NT2/D1 (cell line): ENCODE measurements at regions not wholly inside any gene's neighbourhood (a gene's known extent, or its start where the extent isn't known, plus 50 kb on each side); places are given as distances from the start of the nearest gene placed in this dataset.

Experiments
- DNase-seq: peaks from one replicate; pipeline ENCODE4 v3.0.0-alpha.2; 2011; ENCODE audit warnings: low read depth, low spot score
- H3K27me3 ChIP-seq: 2 replicates; pipeline ENCODE4 v1.6.0; 2011; ENCODE audit warnings: mild to moderate bottlenecking; ENCODE audit not compliant: insufficient read length, insufficient read depth
- H3K36me3 ChIP-seq: 2 replicates; pipeline ENCODE4 v1.6.1; 2011; ENCODE audit warnings: mild to moderate bottlenecking, low read length, mixed read lengths; ENCODE audit not compliant: insufficient read depth, insufficient read length
- H3K4me1 ChIP-seq: 2 replicates; pipeline ENCODE4 v1.5.1; 2011; ENCODE audit not compliant: insufficient read depth, insufficient read length
- H3K4me3 ChIP-seq: 2 replicates; pipeline ENCODE4 v1.5.1; 2011; ENCODE audit warnings: low read depth; ENCODE audit not compliant: insufficient read length
- H3K9ac ChIP-seq: 2 replicates; pipeline ENCODE4 v1.6.0; 2011; ENCODE audit warnings: low read depth; ENCODE audit not compliant: insufficient read length
- H3K9me3 ChIP-seq: 2 replicates; pipeline ENCODE4 v1.5.1; 2011; ENCODE audit warnings: mild to moderate bottlenecking, low read length; ENCODE audit not compliant: insufficient read depth
- SUZ12 ChIP-seq: IDR thresholded peaks from 2 replicates; pipeline ENCODE4 v1.6.1; 2011; ENCODE audit not compliant: insufficient read length, insufficient read depth; ENCODE audit errors: extremely low read depth
- YY1 ChIP-seq: IDR thresholded peaks from 2 replicates; pipeline ENCODE4 v1.6.1; 2011; ENCODE audit not compliant: insufficient read length, insufficient read depth
- ZNF274 ChIP-seq: IDR thresholded peaks from 2 replicates; pipeline ENCODE4 v1.6.1; 2011; ENCODE audit warnings: mild to moderate bottlenecking, low read depth, low read length

GRCh38 chr12:130018614-130019013 is 114.8 kb upstream of the TMEM132D start:
- Histone ChIP-seq H3K36me3 (no peaks in the 10 kb centered on the region), H3K4me3 (no peak overlapping the region), H3K9me3 (no peaks in the 10 kb centered on the region), H3K27me3 (peaks cover 18% of the 10 kb centered on the region), H3K9ac (no peak overlapping the region), H3K4me1 (no peaks in the 10 kb centered on the region)
- no peak for DNase-seq
- no peak for TF ChIP-seq ZNF274

DNA sequence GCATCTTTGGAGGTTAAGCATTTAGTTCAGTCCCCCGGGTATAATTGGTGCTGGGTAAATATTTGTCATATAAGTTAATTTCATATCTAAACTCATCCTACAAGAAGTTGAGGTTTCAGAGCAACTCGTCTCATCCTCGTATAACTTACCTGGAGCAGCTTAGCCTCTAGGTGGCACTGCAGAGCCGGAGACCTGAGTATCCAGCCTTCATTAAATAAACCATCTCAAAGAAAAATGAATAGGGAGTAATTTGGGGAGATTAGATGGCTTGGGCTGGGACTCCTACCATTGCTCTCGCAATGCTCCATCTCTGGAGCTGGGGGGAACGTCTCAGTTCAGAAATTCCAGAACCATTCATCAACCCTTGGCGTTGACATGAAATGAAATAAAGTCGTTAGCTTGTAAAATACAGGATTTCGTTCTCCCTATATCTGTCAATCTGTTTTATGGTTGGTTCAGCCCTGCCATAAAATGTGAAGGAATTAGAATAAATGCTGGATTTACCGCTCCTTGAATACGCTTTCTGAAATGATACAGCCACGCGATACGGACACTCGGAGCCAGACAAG is 122.9 kb upstream of the TMEM132D start:
- H3K4me1 ChIP-seq, result no peaks in the 10 kb centered on the region
- TF ChIP-seq SUZ12 (no peak), ZNF274 (no peak), YY1 (no peak)
- DNase-seq, result peak; percentile 60

DNA sequence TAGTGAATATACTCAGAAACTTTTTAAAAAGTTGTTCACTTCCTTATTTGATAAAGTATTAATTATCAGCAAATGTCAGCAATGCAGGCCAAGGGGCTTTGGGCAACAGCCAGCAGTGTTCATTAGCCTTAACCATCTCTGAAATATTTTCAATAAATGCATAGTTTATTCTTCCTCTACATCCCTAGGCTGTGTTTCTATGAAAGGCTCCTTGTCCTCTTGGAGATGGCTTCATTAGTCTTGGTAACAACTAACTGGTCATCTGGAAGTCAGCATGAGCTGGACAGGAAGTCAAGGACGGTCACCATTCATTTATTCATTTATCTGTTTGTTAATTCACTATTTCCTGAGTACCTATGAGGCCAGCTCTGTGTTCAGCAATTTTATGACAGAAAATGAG is 124.0 kb upstream of the TMEM132D start:
- Histone ChIP-seq H3K4me1 (no peaks in the 10 kb centered on the region), H3K36me3 (no peaks in the 10 kb centered on the region), H3K27me3 (peaks cover 25% of the 10 kb centered on the region), H3K9me3 (no peaks in the 10 kb centered on the region), H3K9ac (no peak overlapping the region), H3K4me3 (no peak overlapping the region)
- TF ChIP-seq ZNF274 (no peak), YY1 (no peak), SUZ12 (no peak)
- DNase-seq, result no peak

More for the DNA sequence above, 122.9 kb upstream of the TMEM132D start:
- no peak overlapping the region for H3K4me3 ChIP-seq
- no peaks in the 10 kb centered on the region for H3K9me3 ChIP-seq
- no peak overlapping the region for H3K9ac ChIP-seq
- no peaks in the 10 kb centered on the region for H3K36me3 ChIP-seq
- H3K27me3 ChIP-seq, result peaks cover 25% of the 10 kb centered on the region

- no peak overlapping the region for H3K9ac ChIP-seq
- H3K27me3 ChIP-seq, result peaks cover 25% of the 10 kb centered on the region
- no peaks in the 10 kb centered on the region for H3K4me1 ChIP-seq
- H3K4me3 ChIP-seq, result no peak overlapping the region
- no peak for DNase-seq
- H3K9me3 ChIP-seq, result no peaks in the 10 kb centered on the region
- TF ChIP-seq ZNF274, result no peak
- no peak for TF ChIP-seq SUZ12
- no peak for TF ChIP-seq YY1
- no peaks in the 10 kb centered on the region for H3K36me3 ChIP-seq
Observed at GRCh38 chr12:130029151-130029550, 125.3 kb upstream of the TMEM132D start.

GRCh38 chr12:130031041-130031440 is 127.2 kb upstream of the TMEM132D start:
- DNase-seq, result no peak
- peaks cover 26% of the 10 kb centered on the region for H3K27me3 ChIP-seq

GRCh38 chr12:130031571-130032189 is 127.9 kb upstream of the TMEM132D start:
- no peaks in the 10 kb centered on the region for H3K4me1 ChIP-seq
- no peaks in the 10 kb centered on the region for H3K9me3 ChIP-seq
- TF ChIP-seq YY1 (no peak), SUZ12 (no peak), ZNF274 (no peak)
- no peak overlapping the region for H3K9ac ChIP-seq
- peaks cover 26% of the 10 kb centered on the region for H3K27me3 ChIP-seq
- no peaks in the 10 kb centered on the region for H3K36me3 ChIP-seq
- DNase-seq, result peak; percentile 67
- H3K4me3 ChIP-seq, result no peak overlapping the region

More at GRCh38 chr12:130031041-130031440, 127.2 kb upstream of the TMEM132D start:
- TF ChIP-seq YY1 (no peak), SUZ12 (no peak), ZNF274 (no peak)
- H3K4me3 ChIP-seq, result no peak overlapping the region
- H3K9ac ChIP-seq, result no peak overlapping the region
- H3K36me3 ChIP-seq, result no peaks in the 10 kb centered on the region
- H3K9me3 ChIP-seq, result no peaks in the 10 kb centered on the region
- H3K4me1 ChIP-seq, result no peaks in the 10 kb centered on the region

- DNase-seq, result peak; percentile 39
- no peak for TF ChIP-seq YY1
- TF ChIP-seq ZNF274, result no peak
- TF ChIP-seq SUZ12, result no peak
- H3K9me3 ChIP-seq, result no peaks in the 10 kb centered on the region
- H3K4me3 ChIP-seq, result no peak overlapping the region
- peaks cover 13% of the 10 kb centered on the region for H3K4me1 ChIP-seq
- H3K9ac ChIP-seq, result no peak overlapping the region
- peaks cover 63% of the 10 kb centered on the region for H3K27me3 ChIP-seq
- H3K36me3 ChIP-seq, result no peaks in the 10 kb centered on the region
Observed at GRCh38 chr12:130041983-130042812, 120.1 kb upstream of the FZD10 start.
